Kasumi-1 (cell line): ENCODE measurements at regions not wholly inside any gene's neighbourhood (a gene's known extent, or its start where the extent isn't known, plus 50 kb on each side); places are given as distances from the start of the nearest gene placed in this dataset.
A peak's percentile ranks its signal among the peaks of the same experiment; 100 is the strongest.
"Not testable (repeated sequence)": the region's sequence is repeated elsewhere in the genome, so short reads cannot be mapped to it uniquely, and the experiment has no call there.

Experiments used
- DNase-seq, 2 experiments: peaks; one replicate each; lab custom pipeline; 2025; lab: John Stamatoyannopoulos, UW

DNA sequence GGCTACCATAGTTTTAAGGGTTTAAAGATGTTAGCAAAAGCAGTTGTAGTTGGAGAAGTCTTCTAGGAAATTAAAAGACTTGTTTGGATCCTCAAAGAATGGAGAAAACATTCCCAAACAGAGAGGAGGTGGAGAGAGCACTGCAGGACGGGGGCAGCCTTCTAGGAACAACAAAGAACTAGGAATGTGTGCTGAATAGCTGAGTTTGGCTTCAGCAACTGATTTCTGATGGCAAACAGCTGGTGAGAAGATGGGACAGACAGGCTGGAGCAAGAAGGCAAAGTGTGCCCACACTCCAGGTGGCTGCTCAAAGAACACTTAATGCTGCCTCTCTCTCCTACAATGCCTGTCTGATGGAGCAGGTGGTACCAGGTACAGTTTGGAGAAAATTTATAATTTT is 1331.1 kb downstream of the ADGRL3 start:
- DNase-seq, result no peak

DNA sequence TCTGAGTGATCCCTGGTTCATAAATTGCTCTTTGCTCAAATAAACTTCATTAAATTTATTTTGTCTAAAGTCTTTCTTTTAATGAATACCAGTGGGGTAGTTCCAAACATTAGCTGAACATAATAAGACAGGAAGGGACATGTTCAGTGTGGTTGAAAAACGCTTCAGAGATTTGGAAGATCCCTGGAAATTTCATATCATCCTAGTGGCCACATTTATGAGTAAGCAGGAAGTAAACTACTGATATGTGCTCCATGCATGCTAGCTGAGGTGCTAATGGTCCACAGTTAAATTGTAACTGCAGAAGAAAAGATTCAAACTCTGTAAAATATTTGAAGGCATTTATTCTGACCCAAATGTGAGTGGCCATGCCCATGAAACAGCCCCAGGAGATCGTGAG is 1328.7 kb downstream of the ADGRL3 start:
- DNase-seq, result no peak

DNA sequence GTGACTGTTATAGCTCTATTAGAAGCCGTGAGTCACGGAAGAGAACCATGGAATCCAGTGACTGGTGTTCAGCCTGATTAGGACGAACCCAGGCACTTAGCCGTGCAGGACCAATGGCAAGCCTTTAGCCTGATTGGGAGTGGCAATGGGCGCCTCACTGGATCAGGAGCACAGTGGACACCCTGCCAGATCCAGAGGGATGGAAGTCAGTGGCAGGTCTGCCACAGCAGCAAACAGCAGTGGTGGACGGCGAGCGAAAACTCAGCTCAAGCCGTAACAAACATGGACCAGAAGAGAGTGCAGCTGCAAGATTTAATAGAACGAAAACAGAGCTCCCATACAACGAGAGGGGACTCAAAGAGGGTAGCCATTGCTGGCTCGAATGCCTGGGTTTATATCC is 1326.5 kb downstream of the ADGRL3 start:
- DNase-seq, result no peak

DNA sequence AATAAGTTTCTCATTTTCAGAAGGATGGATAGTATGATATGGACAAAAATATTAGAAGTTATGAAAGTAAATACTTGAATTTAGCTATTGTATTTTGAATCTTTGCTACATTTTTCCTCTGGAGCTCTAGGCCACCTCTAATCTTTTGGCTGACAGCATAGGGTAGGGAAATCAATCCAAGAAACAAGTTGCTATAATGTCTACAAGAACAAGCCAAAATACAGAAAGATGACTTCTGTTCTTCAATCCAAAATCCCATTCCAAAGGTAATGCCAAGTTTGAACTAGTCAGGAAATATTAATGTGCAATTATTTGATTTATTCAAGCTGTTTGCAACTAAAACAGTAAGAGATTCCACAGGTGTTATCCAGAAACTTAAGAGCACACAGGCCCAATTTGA is 1323.1 kb downstream of the ADGRL3 start:
- DNase-seq, result no peak

DNA sequence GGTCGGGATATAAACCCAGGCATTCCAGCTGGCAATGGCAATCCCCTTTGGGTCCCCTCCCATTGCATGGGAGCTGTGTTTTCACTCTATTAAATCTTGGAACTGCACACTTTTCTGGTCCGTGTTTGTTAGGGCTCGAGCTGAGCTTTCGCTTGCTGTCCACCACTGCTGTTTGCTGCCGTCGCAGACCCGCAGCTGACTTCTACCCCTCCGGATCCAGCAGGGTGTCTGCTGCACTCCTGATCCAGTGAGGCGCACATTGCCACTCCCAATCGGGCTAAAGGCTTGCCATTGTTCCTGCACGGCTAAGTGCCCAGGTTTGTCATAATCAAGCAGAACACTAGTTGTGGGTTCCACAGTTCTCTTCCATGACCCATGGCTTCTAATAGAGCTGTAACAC is 1322.1 kb downstream of the ADGRL3 start:
- DNase-seq, result no peak

DNA sequence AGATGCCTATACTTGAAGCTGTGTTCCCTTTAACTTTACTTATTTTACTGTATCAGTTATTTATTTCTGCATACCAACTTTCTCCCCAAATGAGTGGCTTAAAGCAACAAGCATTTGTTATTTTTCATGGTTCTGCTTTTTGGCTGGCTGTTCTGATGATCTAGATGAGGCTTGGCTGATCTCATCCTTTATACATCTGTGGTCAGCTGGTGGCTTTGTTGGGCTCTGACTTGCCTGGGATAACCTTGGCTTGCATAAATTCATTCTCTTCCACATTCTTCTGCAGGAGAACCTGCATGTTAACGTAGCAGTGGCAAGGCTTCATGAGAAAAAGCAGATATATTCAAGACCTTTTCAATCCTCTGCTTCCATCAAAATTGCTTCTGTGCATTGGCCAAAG is 1317.6 kb downstream of the ADGRL3 start:
- DNase-seq, result peak; percentile 29 to 39

DNA sequence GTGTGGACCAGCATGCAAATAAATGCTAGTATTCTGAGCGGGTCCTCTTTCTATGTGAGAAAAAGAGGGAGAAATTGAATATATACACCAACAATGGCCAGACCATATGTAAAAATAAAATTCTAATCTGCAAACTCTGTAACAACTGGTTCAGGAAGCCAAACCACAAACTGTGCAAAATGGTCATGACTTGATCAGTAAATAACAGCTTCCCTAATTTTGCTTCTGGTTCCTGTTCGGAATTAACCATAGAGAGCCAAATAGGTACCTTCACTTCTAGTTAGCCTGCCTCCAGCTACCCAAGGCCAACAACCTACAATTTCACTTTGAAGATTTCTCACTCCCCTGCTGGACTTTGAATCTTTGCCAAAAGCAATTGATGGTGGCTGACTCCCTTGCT is 1313.2 kb downstream of the ADGRL3 start:
- peak; percentile 68 to 80 for DNase-seq

DNA sequence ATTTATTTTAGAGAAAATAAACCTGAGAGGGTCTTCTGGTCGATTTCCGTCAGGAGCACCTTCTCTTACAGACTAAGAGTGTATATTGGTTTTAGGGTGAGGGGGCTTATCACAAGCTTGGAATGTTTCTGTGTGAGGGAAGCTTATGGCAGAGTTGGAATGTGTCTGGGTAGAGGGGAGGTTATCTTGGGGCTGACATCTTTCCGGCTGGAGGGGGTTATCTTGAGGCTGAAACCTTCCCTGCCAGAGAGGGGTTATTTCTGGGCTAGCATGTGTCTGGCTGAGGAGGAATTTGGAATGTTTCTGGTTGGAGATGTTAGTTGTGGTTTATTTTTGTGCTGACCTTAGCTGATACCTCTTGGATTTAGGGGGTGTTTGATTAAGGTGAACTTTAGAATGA is 1312.1 kb downstream of the ADGRL3 start:
- no peak for DNase-seq

DNA sequence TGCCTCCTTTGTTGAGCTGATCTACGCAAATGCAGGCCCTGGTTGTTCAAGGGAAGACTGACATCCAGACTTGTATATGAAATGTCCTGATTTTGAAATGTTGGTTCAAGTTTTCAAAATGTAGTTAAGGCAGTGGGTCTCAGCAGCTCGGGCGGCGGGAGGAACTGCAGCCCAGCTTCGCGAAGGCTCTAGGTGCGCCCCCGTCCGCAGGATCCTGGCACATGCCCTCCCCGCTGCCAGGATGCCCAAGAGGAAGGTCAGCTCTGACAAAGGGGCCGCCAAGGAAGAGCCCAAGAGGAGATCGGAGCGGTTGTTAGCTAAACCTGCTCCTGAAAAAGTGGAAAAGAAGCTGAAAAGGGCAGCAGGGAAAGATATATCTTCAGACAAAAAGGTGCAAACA is 1310.1 kb downstream of the ADGRL3 start:
- DNase-seq, result no peak

DNA sequence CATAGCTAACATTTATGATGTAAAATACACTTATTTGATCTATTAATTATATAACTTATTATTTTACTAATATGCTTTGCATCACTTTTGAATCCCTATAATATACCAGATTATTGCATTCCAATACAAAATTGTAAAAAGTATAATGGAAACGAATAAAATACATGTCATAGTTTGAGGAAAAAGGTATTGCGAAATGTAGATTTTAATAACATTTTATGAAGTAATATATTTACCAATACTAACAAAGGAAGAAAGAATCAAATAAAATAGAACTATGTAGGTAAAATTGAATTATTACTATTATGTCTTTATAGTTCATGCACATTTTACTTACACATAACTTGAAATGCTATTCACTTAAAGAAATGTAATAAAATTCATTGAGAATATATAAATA is 1300.2 kb downstream of the ADGRL3 start:
- no peak for DNase-seq

DNA sequence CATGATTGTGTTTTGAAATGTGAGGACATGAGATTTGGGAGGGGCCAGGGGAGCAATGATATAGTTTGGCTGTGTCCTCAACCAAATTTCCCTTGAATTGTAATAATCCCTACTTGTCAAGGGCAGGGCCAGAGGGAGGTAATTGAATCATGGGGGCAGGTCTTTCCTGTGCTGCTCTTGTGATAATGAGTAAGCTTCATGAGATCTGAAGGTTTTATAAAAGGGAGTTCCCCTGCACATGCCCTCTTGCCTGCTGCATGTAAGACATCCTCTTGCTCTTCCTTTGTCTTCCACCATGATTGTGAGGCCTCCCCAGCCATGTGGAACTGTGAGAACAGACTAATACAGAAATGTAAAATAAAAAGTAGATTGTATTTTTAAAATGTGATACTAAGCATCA is 1294.9 kb downstream of the ADGRL3 start:
- DNase-seq, result no peak

DNA sequence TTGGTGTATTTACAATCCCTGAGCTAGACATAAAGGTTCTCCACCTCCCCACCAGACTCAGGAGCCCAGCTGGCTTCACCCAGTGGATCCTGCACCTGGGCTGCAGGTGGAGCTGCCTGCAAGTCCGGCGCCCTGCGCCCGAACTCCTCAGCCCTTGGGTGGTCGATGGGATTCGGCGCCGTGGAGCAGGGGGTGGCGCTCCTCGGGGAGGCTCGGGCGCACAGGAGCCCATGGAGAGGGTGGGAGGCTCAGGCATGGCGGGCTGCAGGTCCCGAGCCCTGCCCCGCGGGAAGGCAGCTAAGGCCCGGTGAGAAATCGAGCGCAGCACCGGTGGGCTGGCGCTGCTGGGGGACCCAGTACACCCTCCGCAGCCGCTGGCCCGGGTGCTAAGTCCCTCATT is 1291.6 kb downstream of the ADGRL3 start:
- not testable (repeated sequence) for DNase-seq

DNA sequence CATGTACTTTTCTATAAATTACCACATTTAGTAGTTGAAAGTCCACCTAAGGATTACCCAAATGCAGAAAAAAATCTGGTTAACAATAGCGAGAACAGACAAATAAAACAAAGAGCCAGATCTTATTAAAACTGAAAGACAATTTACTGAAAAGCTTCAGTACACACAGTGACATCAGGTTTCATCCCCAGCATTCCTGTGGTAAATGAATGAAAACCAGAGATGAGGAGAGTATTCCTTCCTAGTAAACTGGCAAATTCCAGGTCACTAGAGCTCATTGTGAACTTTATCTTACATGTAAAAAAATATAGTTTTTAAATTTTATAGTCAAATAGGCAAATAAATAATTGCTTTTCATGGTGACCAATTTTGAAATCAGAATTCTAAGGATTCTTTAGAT is 1290.5 kb downstream of the ADGRL3 start:
- DNase-seq, result no peak

DNA sequence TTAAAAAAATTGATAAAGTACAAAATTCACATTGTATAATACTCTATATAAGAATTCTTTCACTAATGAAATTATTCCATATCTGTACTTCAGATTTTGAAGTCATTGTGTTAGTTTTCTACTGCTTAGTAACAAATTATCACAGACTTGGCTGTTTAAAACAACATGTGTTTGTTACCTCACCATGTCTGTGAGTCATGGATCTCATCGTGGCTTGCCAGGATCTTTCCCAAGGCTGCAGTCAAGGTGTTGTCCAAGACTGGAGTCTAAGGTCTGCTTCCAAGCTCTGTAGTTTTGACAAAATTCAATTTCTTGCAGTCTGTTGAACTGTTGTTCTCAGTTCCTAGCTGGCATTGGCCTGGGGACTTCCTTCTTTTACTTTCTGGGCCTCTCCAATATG is 1286.9 kb downstream of the ADGRL3 start:
- DNase-seq, result no peak

DNA sequence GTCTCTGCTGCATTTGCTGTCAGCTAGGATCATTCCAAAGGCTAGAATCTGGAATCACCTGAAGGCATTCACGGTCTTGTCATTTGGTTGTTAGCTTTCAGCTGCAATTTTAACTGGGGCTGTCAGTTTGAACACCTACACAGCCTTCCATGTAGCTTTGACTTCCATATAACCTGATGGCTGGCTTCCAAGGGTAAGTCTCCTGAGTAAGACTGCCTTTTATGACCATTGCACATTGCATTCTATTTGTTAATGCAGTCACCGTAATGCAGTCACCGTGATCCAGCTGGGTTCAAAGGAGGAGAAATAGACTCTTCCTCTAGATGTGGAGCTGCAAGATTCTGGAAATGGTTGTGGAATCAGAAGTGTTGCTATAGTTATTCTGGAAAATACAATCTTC is 1284.2 kb downstream of the ADGRL3 start:
- DNase-seq, result no peak

DNA sequence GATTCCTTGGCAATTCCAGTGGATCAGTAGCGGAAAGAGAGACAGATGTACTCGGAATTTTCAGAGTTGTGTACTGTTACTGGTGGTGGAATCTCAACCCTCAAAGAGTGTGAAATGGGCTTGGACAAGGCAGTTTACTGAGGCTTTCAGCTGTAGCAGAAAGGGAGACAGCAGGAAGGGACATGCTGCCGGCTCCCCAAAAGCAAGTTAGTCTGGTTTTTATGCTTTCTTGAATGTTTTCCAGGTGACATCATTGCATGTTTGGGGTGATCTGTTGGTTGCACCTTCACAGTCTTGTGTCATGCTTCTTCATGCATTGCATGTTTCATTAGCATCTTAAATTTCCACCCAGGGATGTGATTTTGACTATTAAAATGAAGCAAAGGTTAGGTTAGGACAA is 1282.2 kb downstream of the ADGRL3 start:
- no peak for DNase-seq

DNA sequence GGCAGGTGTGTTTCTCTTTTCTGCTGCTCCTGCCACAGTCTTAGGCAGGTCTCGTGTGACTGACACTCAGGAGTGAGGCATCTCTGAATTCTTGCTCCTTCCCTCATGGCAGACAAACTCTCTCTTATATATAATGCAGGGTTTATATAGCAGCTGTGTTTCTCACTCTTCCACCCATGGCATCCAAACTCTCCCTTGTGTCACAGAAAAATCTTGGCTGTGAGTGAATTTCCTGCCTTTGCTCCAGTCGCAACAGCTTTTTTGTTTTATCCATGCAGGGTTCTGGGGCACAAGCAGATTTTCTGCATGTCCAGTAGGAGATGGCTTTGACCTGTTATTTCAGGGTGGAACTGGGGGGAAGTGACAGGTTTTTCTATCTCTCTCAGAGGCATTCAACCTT is 1275.5 kb downstream of the ADGRL3 start:
- no peak for DNase-seq

DNA sequence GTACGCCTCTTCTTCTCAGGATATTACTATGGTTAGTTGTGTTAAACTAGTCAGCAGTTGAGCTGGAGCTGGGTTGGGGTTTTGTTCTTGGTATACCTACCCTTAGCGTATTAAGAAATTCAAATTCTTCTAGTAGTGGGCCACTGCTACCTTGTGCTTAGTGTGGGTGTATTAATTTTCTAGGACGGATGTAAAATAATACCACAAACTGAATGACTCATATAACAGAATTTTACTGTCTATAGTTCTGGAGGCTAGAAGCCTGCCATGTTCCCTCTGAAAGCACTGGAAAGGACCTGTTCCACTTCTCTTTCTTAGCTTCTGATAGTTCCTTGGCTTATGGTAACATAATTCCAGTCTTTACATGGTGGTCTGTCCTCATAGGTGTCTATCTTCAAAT is 1274.7 kb downstream of the ADGRL3 start:
- DNase-seq, result peak in 1 of 2 experiments; percentile 6

DNA sequence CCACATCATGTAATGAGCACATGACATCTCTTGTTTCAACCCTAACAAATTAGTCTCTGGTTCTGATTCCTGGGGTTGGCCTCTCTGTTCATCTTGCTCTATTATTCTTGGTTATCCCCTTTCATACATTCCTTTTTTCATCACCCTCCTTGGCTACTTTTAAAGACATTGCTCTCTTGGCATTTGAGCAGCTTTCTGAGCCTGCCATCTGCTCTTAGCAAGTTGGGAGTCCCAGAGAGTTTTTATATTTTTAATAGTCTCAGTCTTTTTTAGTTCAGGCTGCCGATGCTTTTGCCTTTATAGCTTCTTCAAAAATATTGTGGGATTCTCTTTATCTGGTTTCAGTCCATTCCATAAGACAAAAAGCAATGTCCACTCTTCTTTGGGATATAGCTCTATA is 1270.9 kb downstream of the ADGRL3 start:
- DNase-seq, result no peak

DNA sequence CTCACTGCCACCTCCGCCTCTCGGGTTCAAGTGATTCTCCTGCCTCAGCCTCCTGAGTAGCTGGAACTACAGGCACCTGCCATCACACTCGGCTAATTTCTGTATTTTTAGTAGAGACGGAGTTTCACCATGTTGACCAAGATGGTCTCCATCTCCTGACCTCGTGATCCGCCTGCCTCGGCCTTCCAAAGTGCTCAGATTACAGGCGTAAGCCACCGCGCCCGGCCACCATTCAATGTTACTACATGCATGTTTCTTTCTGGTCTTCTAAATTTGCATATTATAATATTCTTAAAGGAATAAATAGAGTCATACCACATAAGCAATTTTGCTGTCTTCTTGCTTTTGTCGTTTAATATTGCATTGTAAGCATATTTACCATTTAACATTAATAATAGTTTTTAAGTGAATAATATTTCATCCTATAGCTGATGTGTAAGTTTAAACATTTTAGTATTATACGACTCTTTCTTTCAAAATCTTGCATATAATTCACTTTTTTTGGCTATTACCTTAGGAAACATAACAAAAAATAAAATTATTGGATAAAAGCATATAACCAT is 1270.4 kb downstream of the ADGRL3 start:
- no peak for DNase-seq

DNA sequence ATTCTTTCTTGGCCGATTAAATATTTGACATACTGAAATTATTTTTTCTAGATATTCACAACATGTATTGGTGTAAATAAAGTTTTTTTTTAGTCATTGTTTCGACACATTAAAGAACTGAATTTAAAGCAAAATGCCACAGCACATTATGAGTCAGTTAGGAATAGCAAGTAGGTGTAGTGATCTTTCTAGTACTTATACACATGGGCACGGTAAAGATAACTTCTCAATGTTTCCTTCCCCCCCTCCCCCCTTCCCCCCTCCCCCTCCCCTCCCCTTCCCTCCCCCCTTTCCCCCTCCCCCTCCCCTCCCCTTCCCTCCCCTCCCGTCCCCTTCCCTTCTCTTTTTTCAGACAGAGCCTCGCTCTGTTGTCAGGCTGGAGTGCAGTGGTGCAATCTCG is 1269.9 kb downstream of the ADGRL3 start:
- no peak for DNase-seq

DNA sequence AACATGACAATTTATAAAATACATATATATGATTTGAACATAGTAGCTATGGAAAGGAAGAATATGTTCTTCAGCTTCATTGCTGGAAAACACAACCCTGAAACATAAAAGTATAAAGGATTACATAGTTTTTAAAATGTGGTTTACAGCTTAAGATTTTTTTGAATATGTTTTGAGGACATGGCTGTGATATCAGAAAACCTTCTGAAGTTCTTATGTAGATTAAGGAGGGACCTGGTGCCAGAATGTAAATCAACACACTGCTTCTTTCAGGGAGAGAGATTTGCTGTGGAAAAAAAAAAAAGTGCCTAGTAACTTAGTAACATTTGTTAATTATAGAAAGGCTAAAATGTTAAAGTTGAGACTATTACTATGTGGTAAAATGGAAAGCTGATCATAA is 1261.8 kb downstream of the ADGRL3 start:
- no peak for DNase-seq

DNA sequence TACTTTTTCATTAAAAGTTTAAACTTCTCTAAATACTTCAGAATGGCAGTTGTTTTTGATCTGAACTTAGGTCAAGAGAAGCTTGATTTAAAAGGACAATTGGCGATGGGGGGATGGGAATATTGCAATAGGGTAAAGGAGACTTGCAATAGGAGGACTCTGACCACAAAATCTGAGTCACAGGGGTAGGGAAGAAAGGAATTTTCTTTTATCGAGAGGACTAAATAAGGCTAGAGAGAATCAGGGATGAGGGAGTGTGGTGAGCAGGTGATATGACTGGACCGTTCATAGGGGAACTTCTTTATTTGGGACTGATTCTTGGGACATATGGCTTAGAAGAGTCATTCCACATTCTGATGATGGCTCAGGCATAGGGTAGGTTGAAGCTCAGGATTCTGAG is 1260.2 kb downstream of the ADGRL3 start:
- no peak for DNase-seq

DNA sequence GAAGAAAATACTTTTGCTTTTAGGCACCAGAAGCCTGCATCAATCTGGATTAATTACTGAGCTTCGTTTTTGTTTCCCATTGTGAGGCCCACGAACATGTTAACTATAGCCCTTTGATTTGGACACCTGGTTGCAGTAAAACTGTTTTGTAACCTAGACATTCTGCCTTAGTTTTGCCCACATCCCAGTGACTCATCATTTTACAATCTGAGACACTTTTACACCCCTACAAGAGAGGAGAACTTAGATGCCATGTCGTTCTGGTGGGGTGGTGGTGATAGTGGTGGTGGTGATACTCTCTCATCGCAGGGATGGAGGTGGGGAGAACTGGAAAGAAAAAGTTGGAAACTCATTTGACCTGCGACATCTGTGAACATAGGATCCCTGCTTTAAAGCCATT is 1257.2 kb downstream of the ADGRL3 start:
- DNase-seq, result no peak

DNA sequence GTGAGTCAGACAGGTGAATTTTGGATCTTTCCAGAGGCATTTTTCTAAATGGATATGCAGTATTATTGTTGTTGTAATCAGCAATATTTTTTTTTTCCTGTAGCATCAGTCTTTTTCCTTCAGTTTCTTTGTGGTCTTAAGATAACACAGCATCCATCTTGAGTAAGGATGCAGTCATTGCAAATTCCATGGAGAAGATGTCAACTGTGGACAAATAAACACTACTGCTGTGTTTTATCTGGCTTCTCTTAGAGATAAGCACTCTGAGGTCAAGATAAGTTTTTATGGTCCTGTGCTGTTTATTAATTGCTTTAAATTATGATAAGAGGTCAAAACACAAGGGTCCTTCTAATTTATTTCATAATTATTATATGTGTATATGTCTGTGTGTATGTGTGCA is 1255.7 kb downstream of the ADGRL3 start:
- DNase-seq, result no peak
